ENCODE measurements at regions not wholly inside any gene's neighbourhood (a gene's known extent, or its start where the extent isn't known, plus 50 kb on each side); places are given as distances from the start of the nearest gene placed in this dataset.
"Not testable (repeated sequence)": the region's sequence is repeated elsewhere in the genome, so short reads cannot be mapped to it uniquely, and the experiment has no call there.

- no peak for DNase-seq
Measured at GRCh38 chr1:82154219-82154970, 353.7 kb downstream of the ADGRL2 start.

GRCh38 chr1:82153752-82154151, 353.0 kb downstream of the ADGRL2 start:
- no peak for DNase-seq

DNA sequence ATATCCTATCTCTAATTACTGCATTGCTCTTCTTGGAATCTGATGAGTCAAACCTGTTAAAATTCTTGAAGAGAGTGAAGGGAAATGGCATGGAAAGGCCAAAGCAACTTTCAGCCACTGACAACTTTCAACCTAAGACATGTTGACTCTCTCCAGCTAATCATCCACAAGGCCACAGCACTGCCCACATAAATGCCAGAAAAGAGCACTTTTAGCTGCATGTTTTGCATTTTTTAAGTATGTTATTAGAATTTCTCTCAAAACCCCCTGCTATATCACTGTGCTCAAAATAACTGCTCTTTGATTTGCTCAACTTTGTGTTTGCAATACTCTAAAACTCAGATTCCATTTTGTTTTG, 352.5 kb downstream of the ADGRL2 start:
- DNase-seq, result no peak

- no peak for DNase-seq
Measured at GRCh38 chr1:82152356-82153271, 351.9 kb downstream of the ADGRL2 start.

DNA sequence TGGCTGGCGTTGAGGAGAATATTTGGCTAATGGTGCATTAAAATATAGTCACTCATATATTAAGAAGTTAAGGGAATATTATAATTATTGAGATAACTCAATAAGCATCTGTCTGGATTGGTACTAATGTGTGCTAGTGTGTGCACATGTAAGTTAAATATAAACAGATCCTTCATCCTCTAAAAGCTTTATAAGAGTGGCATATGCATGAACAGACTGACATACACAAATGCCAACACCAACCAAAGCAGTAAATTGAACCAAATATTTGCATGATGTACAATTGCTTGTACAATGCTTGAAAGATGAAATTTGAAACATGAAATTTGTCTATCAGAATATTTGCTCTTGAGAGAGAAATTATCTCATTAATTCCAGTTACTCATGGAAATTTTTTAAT, 344.9 kb downstream of the ADGRL2 start:
- DNase-seq, result no peak

DNA sequence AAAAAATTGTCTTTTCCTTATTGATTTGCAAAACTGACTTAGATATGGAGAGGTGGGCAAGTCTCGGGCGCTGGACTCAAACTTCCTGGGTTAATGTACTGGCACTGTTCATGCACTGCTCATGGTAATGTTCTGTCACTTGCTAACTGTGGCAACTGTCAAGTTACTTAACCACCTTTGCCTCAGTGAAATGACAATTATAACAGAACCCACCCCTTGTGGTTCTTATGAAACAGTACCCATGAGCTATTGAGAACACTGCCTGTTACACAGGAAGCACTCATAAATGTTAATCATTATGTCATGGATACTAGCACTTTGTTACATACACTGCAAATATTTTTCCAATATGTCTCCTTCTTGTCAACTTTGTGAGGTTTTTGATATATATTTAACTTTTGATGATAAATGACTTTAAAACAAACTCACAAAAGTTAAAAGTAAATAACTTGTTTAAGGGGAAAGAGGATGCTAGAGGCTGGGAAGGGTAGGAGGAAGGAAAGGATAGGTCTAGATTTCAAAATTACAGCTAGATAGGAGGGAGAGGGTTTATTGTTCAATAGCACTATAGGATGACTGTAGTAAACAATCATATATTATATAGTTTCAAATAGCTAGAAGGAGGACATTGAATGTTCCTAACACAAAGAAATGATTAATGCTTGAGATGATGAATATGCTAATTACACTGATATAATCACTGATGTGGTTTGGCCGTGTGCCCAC, 342.5 kb downstream of the ADGRL2 start:
- DNase-seq, result no peak

DNA sequence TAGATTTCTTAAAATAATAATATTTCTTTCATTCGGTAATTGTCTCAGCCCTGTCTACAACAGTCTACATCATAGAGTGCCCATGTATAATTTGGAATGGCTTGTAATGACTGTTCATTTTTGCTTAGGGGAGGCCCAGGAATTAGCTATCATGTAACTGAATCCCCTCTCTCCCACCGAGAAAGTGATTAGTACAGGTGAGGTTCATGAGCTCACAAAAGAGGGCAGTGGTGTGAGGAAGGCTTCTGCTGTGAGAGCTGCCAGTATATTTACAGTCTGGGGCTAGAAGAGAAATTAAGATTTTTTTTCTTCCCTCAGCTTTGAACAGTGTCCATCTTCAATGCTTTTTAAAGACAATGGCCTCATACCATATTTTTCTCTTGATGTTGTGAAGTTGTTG, 340.7 kb downstream of the ADGRL2 start:
- no peak for DNase-seq

DNA sequence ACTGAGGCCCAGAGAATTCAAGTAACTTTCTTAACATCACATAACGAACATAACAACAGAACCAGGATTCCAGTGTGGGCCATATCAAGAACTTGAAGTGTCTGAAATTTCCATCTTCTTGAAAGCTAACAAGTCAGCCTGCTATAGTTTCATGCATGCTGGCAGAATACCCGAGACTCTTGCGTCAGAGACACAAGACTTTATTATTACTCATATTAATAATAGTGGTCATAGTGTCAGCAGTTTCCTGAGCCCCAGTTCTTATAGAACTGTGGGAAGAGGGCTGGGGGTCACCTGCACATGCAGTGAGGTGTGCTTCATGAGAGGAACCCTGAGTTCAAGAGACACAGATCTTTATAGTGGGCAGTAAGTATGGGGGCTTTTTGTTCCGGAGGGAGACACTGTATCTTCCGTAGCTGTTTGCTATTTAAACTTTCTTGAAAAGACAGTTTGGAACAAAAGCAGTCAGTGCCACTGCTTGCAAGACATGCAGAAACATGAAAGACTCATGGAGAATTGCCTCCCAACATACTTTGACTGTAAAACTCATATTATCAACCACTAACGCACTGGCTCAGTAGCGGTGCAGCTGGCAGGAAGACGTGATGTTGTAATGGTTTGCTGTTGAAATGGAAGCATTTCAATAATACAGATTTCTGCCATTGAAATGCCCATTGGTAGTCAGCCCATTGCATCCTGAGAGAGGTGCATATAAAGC, 339.2 kb downstream of the ADGRL2 start:
- no peak for DNase-seq

- DNase-seq, result not testable (repeated sequence)
Measured at GRCh38 chr1:82136351-82136750, 335.6 kb downstream of the ADGRL2 start.

GRCh38 chr1:82125866-82126265, 325.1 kb downstream of the ADGRL2 start:
- no peak for DNase-seq

- DNase-seq, result no peak
Measured at GRCh38 chr1:82125119-82125518, 324.4 kb downstream of the ADGRL2 start.

GRCh38 chr1:82121421-82121820, 320.7 kb downstream of the ADGRL2 start:
- DNase-seq, result no peak

GRCh38 chr1:82116105-82116504, 315.4 kb downstream of the ADGRL2 start:
- no peak for DNase-seq

DNA sequence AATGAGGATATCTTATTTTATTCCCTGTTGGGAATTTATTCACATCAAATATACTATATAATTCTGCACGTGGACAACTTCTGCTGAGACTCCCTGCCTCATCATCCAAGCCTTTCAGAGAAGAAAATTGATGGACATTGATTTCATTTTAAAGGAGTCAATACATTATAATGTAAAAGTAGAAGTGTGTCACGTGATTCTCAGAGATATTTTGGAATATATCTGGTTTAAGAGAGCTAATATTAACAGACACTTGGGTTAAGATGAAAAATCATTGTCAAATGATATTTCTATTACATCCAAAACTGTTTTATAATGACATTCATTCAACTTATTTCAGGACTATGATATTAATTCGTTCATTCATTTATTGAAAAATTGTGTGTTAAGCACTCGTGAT, 314.2 kb downstream of the ADGRL2 start:
- no peak for DNase-seq

DNA sequence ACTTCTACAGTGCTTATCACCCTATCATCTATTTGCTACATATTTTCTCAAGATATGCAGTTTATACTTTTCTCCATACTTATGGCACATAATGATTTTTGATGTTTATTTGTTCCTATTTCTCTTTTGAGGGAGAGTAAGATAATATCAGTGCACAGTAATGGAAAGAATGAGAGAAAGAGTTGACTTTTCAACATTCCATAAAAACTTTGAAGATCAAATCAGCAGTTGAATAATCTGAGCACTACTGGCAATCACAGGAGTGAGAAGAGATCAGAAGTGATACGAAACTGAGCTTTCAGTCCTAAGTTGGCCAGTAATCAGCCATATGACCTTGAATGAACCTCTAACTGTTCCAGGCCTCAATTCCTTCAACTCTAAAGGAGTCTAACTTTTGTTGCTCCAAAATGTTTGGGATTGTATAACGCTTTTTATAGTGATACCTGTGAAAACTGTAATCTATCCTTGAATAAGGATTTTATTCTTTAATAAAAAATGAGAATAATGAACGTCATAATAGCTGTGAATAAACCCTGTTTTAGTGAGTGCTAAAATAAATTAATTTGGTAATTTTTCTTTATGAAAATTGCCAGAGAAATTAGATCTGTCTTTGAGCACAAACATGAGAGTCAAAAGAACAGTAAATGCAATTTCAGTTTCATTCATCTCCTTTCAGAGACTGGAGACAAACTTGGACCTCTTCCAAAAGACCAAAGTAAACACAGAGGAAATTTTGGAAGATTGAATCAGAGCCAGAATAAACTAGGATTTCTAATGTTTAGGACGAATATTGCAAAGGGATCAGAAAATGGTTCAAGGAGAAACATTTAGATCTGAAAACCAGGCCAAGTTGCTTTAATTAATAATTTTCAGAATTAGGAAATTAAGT, 309.9 kb downstream of the ADGRL2 start:
- no peak for DNase-seq

DNA sequence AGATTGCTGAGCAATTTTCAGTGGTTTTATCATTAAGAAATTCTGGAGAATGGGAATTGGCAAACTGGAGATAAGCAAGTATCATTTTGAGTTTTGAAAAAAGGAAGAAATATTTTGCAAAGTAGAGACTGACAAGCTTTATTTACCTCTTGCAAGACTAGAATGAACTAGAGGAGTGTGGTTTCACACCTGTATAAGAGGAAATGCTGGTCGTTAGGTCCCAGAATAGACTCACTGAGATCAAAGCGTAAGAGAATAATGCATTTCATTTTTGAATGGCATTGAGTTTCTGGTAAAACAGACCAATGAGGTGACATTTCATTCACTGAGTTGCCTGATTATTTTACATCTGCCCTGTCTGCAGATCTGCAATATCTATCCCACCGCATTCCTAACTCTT, 308.1 kb downstream of the ADGRL2 start:
- no peak for DNase-seq

DNA sequence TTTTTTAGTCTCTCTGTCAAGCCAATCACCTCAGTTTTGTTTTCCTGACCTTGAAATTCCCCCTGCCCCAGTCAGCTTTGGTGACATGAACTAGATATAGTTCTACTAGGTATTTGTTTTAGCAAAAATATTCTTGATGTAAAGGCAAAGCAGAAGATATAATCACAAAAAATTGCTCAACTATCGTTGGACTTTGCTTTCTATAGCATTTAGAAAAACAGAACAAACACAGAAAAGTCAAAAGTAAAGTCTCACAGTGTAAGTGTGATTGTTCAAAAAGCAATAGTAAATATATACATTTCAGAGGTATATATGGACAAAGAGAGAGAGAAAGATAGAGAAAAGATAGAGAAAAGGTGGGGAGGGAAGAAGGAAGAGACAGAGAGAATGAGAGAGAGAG, 305.9 kb downstream of the ADGRL2 start:
- no peak for DNase-seq

DNA sequence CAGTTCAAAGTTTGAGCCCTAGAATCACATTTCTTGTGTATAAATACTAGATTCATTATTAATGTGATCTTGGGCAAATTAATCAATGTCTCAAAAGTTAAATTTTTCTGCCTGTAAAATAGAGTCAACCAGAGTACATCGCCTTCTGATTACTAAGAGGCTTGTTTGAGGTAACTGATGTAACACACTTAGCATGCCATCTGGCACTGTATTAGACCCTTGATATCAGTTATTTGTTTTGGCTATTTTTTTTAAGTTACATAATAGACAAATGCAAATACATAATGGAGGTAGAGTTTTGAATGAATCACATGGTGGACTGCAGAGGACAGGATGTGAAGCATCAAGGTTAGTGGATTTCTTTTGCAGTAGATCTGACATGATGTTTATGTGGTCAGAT, 298.4 kb downstream of the ADGRL2 start:
- no peak for DNase-seq

- no peak for DNase-seq
Measured at GRCh38 chr1:82094136-82094535, 293.4 kb downstream of the ADGRL2 start.

DNA sequence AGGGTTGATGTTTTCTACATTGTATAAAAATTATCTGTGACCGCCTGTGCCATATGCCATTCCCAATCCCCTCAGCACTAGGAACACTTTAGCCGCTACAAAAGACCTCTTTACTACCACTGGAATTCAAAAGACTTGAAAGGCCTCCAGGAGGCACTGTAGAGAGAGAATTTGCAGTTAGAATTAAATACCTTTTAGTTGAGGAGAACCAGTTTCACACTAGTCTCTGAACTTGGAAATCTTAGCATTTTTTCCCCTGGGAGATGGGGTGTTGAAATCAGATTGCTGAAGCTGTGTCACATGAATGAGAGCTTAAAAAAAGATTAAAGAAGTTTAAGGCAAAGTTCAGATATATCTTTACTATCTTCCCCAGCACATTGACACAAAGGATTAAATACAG, 291.0 kb downstream of the ADGRL2 start:
- no peak for DNase-seq

- no peak for DNase-seq
Measured at GRCh38 chr1:82091265-82091664, 290.5 kb downstream of the ADGRL2 start.

DNA sequence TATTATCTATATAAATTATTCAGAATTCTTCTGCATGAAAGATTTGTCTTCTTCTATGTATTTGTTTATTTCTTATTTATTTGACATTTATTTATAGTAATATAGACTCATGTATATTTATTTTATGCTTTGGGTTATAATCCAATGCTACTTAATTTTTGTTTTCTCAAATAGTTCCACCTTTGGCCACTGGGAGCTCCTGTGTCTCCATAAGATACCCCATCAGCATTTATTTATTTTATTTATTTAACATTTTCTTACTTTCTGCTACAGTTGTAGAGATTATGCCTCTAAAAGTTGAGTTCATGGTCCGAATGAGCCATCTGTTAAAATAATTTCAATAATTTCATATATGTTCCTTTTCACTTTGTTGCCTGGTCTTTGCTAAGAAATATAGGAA, 289.4 kb downstream of the ADGRL2 start:
- DNase-seq, result no peak
